ENCODE measurements at regions not wholly inside any gene's neighbourhood (a gene's known extent, or its start where the extent isn't known, plus 50 kb on each side); places are given as distances from the start of the nearest gene placed in this dataset.

DNA sequence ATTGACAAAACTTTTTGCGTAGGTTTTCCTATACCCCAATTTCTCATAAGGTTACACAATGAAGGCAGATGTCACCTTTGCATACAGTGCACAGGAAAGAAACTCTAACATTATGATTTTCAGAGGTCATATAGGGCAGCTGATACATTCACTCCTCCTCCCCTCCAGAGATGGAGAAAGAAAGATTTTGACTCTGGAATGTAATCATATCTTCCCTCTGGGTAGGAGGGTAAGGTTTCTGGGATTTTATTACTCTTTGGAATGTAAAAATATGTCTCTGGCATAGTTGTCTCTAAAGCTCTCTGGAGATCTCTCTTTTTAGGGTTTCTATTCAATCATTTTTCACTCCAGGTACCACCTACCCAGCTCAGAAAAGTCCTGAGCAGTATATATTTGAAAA lies 398.3 kb downstream of the GPD2 start (continued):
- TF ChIP-seq, protein P1, sequence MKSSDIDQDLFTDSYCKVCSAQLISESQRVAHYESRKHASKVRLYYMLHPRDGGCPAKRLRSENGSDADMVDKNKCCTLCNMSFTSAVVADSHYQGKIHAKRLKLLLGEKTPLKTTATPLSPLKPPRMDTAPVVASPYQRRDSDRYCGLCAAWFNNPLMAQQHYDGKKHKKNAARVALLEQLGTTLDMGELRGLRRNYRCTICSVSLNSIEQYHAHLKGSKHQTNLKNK (CRISPR knock-in tag; IDR thresholded peaks at IDR 0.05), result no peak

DNA sequence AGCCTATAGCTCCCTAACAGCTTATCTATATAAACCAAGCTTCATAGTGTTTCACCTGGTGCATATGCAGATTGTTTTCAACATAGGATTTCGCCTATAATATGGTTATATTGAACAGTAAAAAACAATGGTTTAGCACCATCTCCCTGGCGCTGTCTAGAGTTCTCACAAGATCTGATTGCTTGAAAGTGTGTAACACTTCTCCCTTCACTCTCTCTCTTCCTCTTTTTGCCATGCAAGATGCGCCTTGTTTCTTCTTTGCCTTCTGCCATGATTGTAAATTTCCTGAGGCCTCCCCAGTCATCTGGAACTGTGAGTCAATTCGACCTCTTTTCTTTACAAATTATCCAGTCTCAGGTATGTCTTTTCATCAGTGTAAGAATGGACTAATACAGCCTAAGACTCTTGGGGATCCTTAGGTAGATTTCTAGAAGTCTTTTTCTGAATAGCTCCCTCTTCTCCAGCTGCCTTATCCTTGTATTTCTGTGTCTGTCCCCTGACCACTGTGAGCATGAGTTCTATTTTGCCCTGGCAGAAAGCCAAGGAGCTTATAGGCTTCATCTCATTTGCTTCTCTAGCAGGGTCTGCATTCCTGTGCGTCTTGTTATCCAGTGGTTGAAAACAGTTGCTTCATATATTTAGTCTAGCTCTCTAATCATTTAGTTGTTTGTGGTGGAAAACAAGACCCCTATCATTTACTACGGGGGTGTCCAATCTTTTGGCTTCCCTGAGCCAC lies 401.6 kb downstream of the GPD2 start:
- H3K4me3 Mint-ChIP-seq, result no peak overlapping the region
- peaks cover 2% of the 10 kb centered on the region; the same call in 1 of the 2 replicates for H3K4me1 Mint-ChIP-seq
- no peaks in the 10 kb centered on the region for H3K9me3 Mint-ChIP-seq
- no peaks in the 10 kb centered on the region for H3K36me3 Mint-ChIP-seq
- no peak overlapping the region for H3K27ac Mint-ChIP-seq
- H3K27me3 Mint-ChIP-seq (ENCODE audit: low read depth), result no peaks in the 10 kb centered on the region
- TF ChIP-seq, protein P2, sequence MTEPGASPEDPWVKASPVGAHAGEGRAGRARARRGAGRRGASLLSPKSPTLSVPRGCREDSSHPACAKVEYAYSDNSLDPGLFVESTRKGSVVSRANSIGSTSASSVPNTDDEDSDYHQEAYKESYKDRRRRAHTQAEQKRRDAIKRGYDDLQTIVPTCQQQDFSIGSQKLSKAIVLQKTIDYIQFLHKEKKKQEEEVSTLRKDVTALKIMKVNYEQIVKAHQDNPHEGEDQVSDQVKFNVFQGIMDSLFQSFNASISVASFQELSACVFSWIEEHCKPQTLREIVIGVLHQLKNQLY (CRISPR knock-in tag; IDR thresholded peaks at IDR 0.05), result no peak
- TF ChIP-seq, protein P3, sequence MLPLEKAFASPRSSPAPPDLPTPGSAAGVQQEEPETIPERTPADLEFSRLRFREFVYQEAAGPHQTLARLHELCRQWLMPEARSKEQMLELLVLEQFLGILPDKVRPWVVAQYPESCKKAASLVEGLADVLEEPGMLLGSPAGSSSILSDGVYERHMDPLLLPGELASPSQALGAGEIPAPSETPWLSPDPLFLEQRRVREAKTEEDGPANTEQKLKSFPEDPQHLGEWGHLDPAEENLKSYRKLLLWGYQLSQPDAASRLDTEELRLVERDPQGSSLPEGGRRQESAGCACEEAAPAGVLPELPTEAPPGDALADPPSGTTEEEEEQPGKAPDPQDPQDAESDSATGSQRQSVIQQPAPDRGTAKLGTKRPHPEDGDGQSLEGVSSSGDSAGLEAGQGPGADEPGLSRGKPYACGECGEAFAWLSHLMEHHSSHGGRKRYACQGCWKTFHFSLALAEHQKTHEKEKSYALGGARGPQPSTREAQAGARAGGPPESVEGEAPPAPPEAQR (CRISPR knock-in tag; IDR thresholded peaks at IDR 0.05), result no peak
- TF ChIP-seq RELA (CRISPR knock-in tag; IDR thresholded peaks at IDR 0.05; ENCODE audit: borderline replicate concordance) (no peak), IRF2 (CRISPR knock-in tag; IDR thresholded peaks at IDR 0.05; ENCODE audit: borderline replicate concordance, low read depth) (no peak), SMAD3 (CRISPR knock-in tag; IDR thresholded peaks at IDR 0.05; ENCODE audit: borderline replicate concordance) (no peak), JAZF1 (CRISPR knock-in tag; IDR thresholded peaks at IDR 0.05) (no peak), TCF7 (CRISPR knock-in tag; IDR thresholded peaks at IDR 0.05; ENCODE audit: low read depth) (no peak), ZNF232 (CRISPR knock-in tag; IDR thresholded peaks at IDR 0.05) (no peak), NR2C2 (CRISPR knock-in tag; IDR thresholded peaks at IDR 0.05) (no peak), TP53 (CRISPR knock-in tag; IDR thresholded peaks at IDR 0.05) (no peak), CREM (CRISPR knock-in tag; IDR thresholded peaks at IDR 0.05) (no peak)
- TF ChIP-seq, protein P4, sequence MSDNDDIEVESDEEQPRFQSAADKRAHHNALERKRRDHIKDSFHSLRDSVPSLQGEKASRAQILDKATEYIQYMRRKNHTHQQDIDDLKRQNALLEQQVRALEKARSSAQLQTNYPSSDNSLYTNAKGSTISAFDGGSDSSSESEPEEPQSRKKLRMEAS (CRISPR knock-in tag; IDR thresholded peaks at IDR 0.05), result no peak
- TF ChIP-seq, protein P5, sequence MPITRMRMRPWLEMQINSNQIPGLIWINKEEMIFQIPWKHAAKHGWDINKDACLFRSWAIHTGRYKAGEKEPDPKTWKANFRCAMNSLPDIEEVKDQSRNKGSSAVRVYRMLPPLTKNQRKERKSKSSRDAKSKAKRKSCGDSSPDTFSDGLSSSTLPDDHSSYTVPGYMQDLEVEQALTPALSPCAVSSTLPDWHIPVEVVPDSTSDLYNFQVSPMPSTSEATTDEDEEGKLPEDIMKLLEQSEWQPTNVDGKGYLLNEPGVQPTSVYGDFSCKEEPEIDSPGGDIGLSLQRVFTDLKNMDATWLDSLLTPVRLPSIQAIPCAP (CRISPR knock-in tag; IDR thresholded peaks at IDR 0.05), result no peak
- TF ChIP-seq, protein P6, sequence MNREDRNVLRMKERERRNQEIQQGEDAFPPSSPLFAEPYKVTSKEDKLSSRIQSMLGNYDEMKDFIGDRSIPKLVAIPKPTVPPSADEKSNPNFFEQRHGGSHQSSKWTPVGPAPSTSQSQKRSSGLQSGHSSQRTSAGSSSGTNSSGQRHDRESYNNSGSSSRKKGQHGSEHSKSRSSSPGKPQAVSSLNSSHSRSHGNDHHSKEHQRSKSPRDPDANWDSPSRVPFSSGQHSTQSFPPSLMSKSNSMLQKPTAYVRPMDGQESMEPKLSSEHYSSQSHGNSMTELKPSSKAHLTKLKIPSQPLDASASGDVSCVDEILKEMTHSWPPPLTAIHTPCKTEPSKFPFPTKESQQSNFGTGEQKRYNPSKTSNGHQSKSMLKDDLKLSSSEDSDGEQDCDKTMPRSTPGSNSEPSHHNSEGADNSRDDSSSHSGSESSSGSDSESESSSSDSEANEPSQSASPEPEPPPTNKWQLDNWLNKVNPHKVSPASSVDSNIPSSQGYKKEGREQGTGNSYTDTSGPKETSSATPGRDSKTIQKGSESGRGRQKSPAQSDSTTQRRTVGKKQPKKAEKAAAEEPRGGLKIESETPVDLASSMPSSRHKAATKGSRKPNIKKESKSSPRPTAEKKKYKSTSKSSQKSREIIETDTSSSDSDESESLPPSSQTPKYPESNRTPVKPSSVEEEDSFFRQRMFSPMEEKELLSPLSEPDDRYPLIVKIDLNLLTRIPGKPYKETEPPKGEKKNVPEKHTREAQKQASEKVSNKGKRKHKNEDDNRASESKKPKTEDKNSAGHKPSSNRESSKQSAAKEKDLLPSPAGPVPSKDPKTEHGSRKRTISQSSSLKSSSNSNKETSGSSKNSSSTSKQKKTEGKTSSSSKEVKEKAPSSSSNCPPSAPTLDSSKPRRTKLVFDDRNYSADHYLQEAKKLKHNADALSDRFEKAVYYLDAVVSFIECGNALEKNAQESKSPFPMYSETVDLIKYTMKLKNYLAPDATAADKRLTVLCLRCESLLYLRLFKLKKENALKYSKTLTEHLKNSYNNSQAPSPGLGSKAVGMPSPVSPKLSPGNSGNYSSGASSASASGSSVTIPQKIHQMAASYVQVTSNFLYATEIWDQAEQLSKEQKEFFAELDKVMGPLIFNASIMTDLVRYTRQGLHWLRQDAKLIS (CRISPR knock-in tag; IDR thresholded peaks at IDR 0.05; ENCODE audit: borderline replicate concordance), result no peak
- TF ChIP-seq, protein P7, sequence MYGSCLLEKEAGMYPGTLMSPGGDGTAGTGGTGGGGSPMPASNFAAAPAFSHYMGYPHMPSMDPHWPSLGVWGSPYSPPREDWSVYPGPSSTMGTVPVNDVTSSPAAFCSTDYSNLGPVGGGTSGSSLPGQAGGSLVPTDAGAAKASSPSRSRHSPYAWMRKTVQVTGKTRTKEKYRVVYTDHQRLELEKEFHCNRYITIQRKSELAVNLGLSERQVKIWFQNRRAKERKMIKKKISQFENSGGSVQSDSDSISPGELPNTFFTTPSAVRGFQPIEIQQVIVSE (CRISPR knock-in tag; IDR thresholded peaks at IDR 0.05; ENCODE audit: borderline replicate concordance), result no peak
- TF ChIP-seq, protein P8, sequence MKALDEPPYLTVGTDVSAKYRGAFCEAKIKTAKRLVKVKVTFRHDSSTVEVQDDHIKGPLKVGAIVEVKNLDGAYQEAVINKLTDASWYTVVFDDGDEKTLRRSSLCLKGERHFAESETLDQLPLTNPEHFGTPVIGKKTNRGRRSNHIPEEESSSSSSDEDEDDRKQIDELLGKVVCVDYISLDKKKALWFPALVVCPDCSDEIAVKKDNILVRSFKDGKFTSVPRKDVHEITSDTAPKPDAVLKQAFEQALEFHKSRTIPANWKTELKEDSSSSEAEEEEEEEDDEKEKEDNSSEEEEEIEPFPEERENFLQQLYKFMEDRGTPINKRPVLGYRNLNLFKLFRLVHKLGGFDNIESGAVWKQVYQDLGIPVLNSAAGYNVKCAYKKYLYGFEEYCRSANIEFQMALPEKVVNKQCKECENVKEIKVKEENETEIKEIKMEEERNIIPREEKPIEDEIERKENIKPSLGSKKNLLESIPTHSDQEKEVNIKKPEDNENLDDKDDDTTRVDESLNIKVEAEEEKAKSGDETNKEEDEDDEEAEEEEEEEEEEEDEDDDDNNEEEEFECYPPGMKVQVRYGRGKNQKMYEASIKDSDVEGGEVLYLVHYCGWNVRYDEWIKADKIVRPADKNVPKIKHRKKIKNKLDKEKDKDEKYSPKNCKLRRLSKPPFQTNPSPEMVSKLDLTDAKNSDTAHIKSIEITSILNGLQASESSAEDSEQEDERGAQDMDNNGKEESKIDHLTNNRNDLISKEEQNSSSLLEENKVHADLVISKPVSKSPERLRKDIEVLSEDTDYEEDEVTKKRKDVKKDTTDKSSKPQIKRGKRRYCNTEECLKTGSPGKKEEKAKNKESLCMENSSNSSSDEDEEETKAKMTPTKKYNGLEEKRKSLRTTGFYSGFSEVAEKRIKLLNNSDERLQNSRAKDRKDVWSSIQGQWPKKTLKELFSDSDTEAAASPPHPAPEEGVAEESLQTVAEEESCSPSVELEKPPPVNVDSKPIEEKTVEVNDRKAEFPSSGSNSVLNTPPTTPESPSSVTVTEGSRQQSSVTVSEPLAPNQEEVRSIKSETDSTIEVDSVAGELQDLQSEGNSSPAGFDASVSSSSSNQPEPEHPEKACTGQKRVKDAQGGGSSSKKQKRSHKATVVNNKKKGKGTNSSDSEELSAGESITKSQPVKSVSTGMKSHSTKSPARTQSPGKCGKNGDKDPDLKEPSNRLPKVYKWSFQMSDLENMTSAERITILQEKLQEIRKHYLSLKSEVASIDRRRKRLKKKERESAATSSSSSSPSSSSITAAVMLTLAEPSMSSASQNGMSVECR (CRISPR knock-in tag; IDR thresholded peaks at IDR 0.05; ENCODE audit: borderline replicate concordance), result no peak
- ATAC-seq (no peak), DNase-seq (ENCODE audit: low spot score) (no peak)
- ChIA-PET POLR2A (no interaction called here), CTCF (no interaction called here)
